HepG2 (cell line): ENCODE measurements at regions not wholly inside any gene's neighbourhood (a gene's known extent, or its start where the extent isn't known, plus 50 kb on each side); places are given as distances from the start of the nearest gene placed in this dataset.

Source experiments
- ATAC-seq: fragments of 200-7000 bp; cut with Tn5 transposase; 3 replicates; pipeline ENCODE4 v1.9.1; 2020; ENCODE audit warnings: mild to moderate bottlenecking, moderate library complexity
- BruUV-seq: library from RNA; stranded (reverse); fragments of 400-500 nt; replicated peaks from 2 replicates; lab custom pipeline; 2021; lab: Mats Ljungman, UMichigan
- CTCF ChIA-PET: fragments of 300-600 bp; formaldehyde crosslinking; extraction: SDS; loops from one replicate; lab custom pipeline; 2021; ENCODE audit warnings: low total read pairs, inconsistent platforms, low intra/inter-chr PET ratio; lab: Yijun Ruan, JAX
- POLR2A ChIA-PET: fragments of 350-600 bp; sonication (Branson Sonifier 250); formaldehyde crosslinking; loops from one replicate; lab custom pipeline; 2020; ENCODE audit warnings: antibody characterized with exemption, inconsistent platforms; lab: Yijun Ruan, JAX
- DNase-seq: peaks from one replicate; pipeline ENCODE4 v3.0.0-alpha.2; 2015; ENCODE audit warnings: low spot score
- FAIRE-seq: peaks from 3 replicates; lab custom pipeline; 2011; peaks lifted over from hg19 to GRCh38; lab: Jason Lieb, UNC
- H2AFZ ChIP-seq: one replicate; pipeline ENCODE4 v1.6.1; 2011; ENCODE audit warnings: low read length, inconsistent platforms
- H3K27ac ChIP-seq: fragments of 300-600 bp; 3 replicates; pipeline ENCODE4 v1.8.0; 2011; ENCODE audit warnings: mixed run types, mild to moderate bottlenecking, mixed read lengths, low read length, inconsistent platforms; ENCODE audit not compliant: insufficient read depth; ENCODE audit errors: extremely low read length
- H3K27me3 ChIP-seq, 2 experiments: fragments of 200-600 bp in 1 of 2; 2 replicates in 1 of 2; 3 replicates in 1 of 2; pipeline versions ENCODE4 v1.6.0 to v1.8.0; 2011; ENCODE audit warnings: low read length in 2 of 2, mild to moderate bottlenecking in 2 of 2, moderate library complexity in 2 of 2, inconsistent platforms in 1 of 2; ENCODE audit not compliant: insufficient read depth in 2 of 2, control insufficient read depth in 1 of 2
- H3K36me3 ChIP-seq, 2 experiments: fragments of 200-600 bp in 1 of 2; replicated peaks in 1 of 2; 2 replicates in 1 of 2; 3 replicates in 1 of 2; pipeline versions ENCODE4 v1.5.1 to v1.8.0; 2011; ENCODE audit warnings: low read length in 2 of 2, inconsistent platforms in 1 of 2; ENCODE audit not compliant: insufficient read depth in 2 of 2, control insufficient read depth in 1 of 2
- H3K4me1 ChIP-seq: 2 replicates; pipeline ENCODE4 v1.5.1; 2012; ENCODE audit warnings: low read length, inconsistent platforms; ENCODE audit not compliant: insufficient read depth
- H3K4me2 ChIP-seq: 2 replicates; pipeline ENCODE4 v1.6.0; 2011; ENCODE audit warnings: low read depth, low read length, inconsistent platforms
- H3K4me3 ChIP-seq, 3 experiments: fragments of 200-600 bp in 1 of 3; sonication (generic), shearing (Covaris generic) in 1 of 3; replicated peaks in 1 of 3; 2 replicates each; pipeline ENCODE4 v1.5.1; 2011 to 2016; ENCODE audit warnings: low read length in 3 of 3, inconsistent platforms in 2 of 3, low read depth in 2 of 3, mild to moderate bottlenecking in 2 of 3, control low read depth in 1 of 3, mixed read lengths in 1 of 3; ENCODE audit not compliant: insufficient read depth in 1 of 3
- H3K79me2 ChIP-seq: one replicate; pipeline ENCODE4 v1.6.1; 2011; ENCODE audit warnings: low read length, inconsistent platforms; ENCODE audit not compliant: insufficient read depth
- H3K9ac ChIP-seq: 2 replicates; pipeline ENCODE4 v1.6.0; 2011; ENCODE audit warnings: mild to moderate bottlenecking, low read depth, low read length, inconsistent platforms; ENCODE audit not compliant: insufficient read depth
- H3K9me3 ChIP-seq: 2 replicates; pipeline ENCODE4 v1.5.1; 2012; ENCODE audit warnings: mild to moderate bottlenecking, low read length
- H4K20me1 ChIP-seq: 2 replicates; pipeline ENCODE4 v1.6.0; 2011; ENCODE audit warnings: inconsistent platforms, mild to moderate bottlenecking, low read length, moderate library complexity; ENCODE audit not compliant: insufficient read depth
- EED ChIP-seq: sonication (generic); formaldehyde crosslinking; IDR thresholded peaks from 2 replicates; pipeline ENCODE4 v1.5.0; 2020; ENCODE audit warnings: mild to moderate bottlenecking, missing genetic modification reagents
- FIP1L1 ChIP-seq: fragments of 200-400 bp; formaldehyde crosslinking; IDR thresholded peaks from 2 replicates; pipeline ENCODE4 v1.6.1; 2018; ENCODE audit warnings: low read depth, mild to moderate bottlenecking, low read length, moderate library complexity, borderline replicate concordance; ENCODE audit not compliant: insufficient read depth
- ISL2 ChIP-seq: sonication (generic); formaldehyde crosslinking; IDR thresholded peaks from 2 replicates; pipeline ENCODE4 v1.5.0; 2020; ENCODE audit warnings: missing genetic modification reagents
- KDM3A ChIP-seq: IDR thresholded peaks from 2 replicates; pipeline ENCODE4 v1.6.1; 2018; ENCODE audit warnings: low read depth, missing compliant biosample characterization
- MED1 ChIP-seq: sonication (generic); formaldehyde crosslinking; IDR thresholded peaks from 2 replicates; pipeline ENCODE4 v1.4.0; 2020; ENCODE audit warnings: missing genetic modification reagents
- NCOA1 ChIP-seq: sonication (generic); formaldehyde crosslinking; IDR thresholded peaks from 2 replicates; pipeline ENCODE4 v1.9.0; 2021; ENCODE audit warnings: missing genetic modification reagents
- NFYC ChIP-seq: IDR thresholded peaks from 2 replicates; pipeline ENCODE4 v1.6.1; 2016; ENCODE audit warnings: missing genetic modification reagents, missing compliant biosample characterization
- PLRG1 ChIP-seq: fragments of 450-650 bp; conservative IDR thresholded peaks from 2 replicates; pipeline ENCODE4 v1.6.1; 2016
- SATB2 ChIP-seq: sonication (generic); formaldehyde crosslinking; IDR thresholded peaks from 2 replicates; pipeline ENCODE4 v1.5.0; 2020; ENCODE audit warnings: missing genetic modification reagents
- SYNCRIP ChIP-seq: fragments of 200-400 bp; formaldehyde crosslinking; IDR thresholded peaks from 2 replicates; pipeline ENCODE4 v1.6.1; 2018; ENCODE audit warnings: mild to moderate bottlenecking, low read depth, low read length; ENCODE audit not compliant: insufficient read depth
- U2AF1 ChIP-seq: fragments of 200-400 bp; formaldehyde crosslinking; optimal IDR thresholded peaks from 2 replicates; pipeline ENCODE3; 2017; ENCODE audit warnings: mild to moderate bottlenecking, low read depth, low read length
- ZNF296 ChIP-seq: sonication (generic); formaldehyde crosslinking; conservative IDR thresholded peaks from 2 replicates; pipeline ENCODE4 v1.5.0; 2020; ENCODE audit warnings: mild to moderate bottlenecking, missing genetic modification reagents
- ZNF552 ChIP-seq: sonication (generic); formaldehyde crosslinking; IDR thresholded peaks from 2 replicates; pipeline ENCODE4 v1.9.0; 2022; ENCODE audit warnings: missing genetic modification reagents, mild to moderate bottlenecking, borderline replicate concordance
- ZNF605 ChIP-seq: sonication (generic); formaldehyde crosslinking; IDR thresholded peaks from 2 replicates; pipeline ENCODE4 v1.8.0; 2022; ENCODE audit warnings: mild to moderate bottlenecking, missing genetic modification reagents
- ZNF776 ChIP-seq: sonication (generic); formaldehyde crosslinking; IDR thresholded peaks from 2 replicates; pipeline ENCODE4 v1.4.0; 2020; ENCODE audit warnings: mild to moderate bottlenecking, missing genetic modification reagents
- WGBS: methylation state at CpG from one replicate; pipeline ENCODE4 v1.1.6; 2017; ENCODE audit warnings: low lambda C conversion rate; 5-methylcytosine and 5-hydroxymethylcytosine counted together
- in situ Hi-C: cut with HindIII; loops from 2 replicates; pipeline ENCODE4 v1.10.0; 2017; ENCODE audit warnings: low pct_unique_long_range_greater_than_20kb; ENCODE audit not compliant: extremely low pct_ligation_motif_present
- intact Hi-C: fragments of 100-400 bp; cut with micrococcal nuclease; formaldehyde crosslinking; loops from one replicate; pipeline ENCODE4 v1.10.0; 2022; ENCODE audit not compliant: unreplicated experiment
- TF ChIP-seq, protein P1 (sequence below): sonication (generic); formaldehyde crosslinking; IDR thresholded peaks from 2 replicates; pipeline ENCODE4 v1.5.0; 2020; ENCODE audit warnings: mild to moderate bottlenecking, missing genetic modification reagents, borderline replicate concordance
- TF ChIP-seq, protein P2 (sequence below): sonication (generic); formaldehyde crosslinking; IDR thresholded peaks from 2 replicates; pipeline ENCODE4 v1.9.0; 2021; ENCODE audit warnings: missing genetic modification reagents, mild to moderate bottlenecking, borderline replicate concordance

DNA sequence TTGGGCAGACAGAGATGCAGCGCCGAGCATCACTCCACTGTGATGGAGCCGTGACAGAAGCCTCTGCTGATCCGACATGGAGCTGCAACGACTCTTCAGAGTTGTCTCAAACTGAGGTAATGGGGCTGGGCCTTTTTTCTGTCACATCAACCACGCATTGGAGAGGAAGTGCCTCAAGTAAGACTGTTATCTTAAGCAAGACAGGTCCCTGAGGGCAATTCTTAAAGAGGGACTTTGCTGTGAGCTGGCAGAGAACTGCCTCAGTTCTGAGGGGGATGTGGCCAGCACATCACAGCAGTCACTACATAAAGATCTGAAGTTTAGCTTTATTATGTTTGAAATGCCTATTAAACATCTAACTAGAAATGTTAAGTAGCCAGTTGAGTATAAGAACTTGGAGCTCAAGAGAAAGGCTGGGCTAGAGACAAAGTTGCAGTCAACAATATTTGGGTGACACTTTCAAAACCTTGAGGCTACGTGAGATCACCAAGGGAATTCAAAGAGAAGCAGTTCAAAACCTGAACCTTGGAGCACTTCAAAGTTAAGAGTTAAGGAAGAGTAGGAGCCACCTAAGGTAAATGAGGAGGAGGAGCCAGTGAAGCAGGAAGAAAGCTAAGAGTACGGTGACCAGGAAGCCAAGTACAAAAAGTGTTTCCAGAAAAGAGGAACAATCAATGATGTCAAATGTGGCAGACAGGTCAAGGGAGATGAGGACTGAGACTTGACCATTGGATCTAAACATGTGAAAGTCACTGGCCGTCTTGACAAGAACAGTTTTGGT lies 54.2 kb upstream of the BCL9 start:
- H3K4me2 ChIP-seq, result no peak overlapping the region
- in situ Hi-C loops, result no loop called here
- POLR2A ChIA-PET, result no interaction called here
- no peak for ATAC-seq
- H3K9me3 ChIP-seq, result no peaks in the 10 kb centered on the region
- H3K4me1 ChIP-seq, result no peaks in the 10 kb centered on the region
- no peak overlapping the region for H2AFZ ChIP-seq
- no peaks in the 10 kb centered on the region for H3K79me2 ChIP-seq
- H4K20me1 ChIP-seq, result no peaks in the 10 kb centered on the region
- peaks cover 0 to 6% of the 10 kb centered on the region in 2 experiments; a peak in 2 of 5 replicates for H3K27me3 ChIP-seq
- H3K4me3 ChIP-seq, result no peak overlapping the region
- TF ChIP-seq FIP1L1 (no peak), ISL2 (no peak), ZNF776 (no peak), PLRG1 (no peak), EED (CRISPR knock-in tag) (no peak), ZNF605 (CRISPR knock-in tag) (no peak)
- TF ChIP-seq, all 625 proteins: peak for 0
- CTCF ChIA-PET, result no interaction called here
- no peak overlapping the region for H3K9ac ChIP-seq
- intact Hi-C loops, result no loop called here
- H3K36me3 ChIP-seq, result no peaks in the 10 kb centered on the region
- WGBS, result 50% methylated on average over 4 of the region's 9 CpGs
- BruUV-seq, result no TSS peak
- no peak for DNase-seq
- no peak overlapping the region for H3K27ac ChIP-seq
- no peak for FAIRE-seq

GRCh38 chr1:147491098-147491497 lies 50.2 kb upstream of the BCL9 start:
- BruUV-seq, result no TSS peak
- intact Hi-C loops (loop anchor here (10.0 kb wide), 1 partner anchor 404 kb away; no protein-coding TSS in a partner anchor), in situ Hi-C loops (loop anchor here (10.0 kb wide), 1 partner anchor 404 kb away; no protein-coding TSS in a partner anchor)
- no peaks in the 10 kb centered on the region for H3K4me1 ChIP-seq
- no peak overlapping the region for H3K4me3 ChIP-seq
- H3K9ac ChIP-seq, result no peak overlapping the region
- no peak overlapping the region for H3K4me2 ChIP-seq
- no peaks in the 10 kb centered on the region for H4K20me1 ChIP-seq
- ChIA-PET CTCF (no interaction called here), POLR2A (no interaction called here)
- 9% methylated on average over 2 of the region's 2 CpGs for WGBS
- no peak overlapping the region for H2AFZ ChIP-seq
- H3K27ac ChIP-seq, result no peak overlapping the region
- H3K9me3 ChIP-seq, result no peaks in the 10 kb centered on the region
- no peaks in the 10 kb centered on the region for H3K79me2 ChIP-seq
- FAIRE-seq, result no peak
- DNase-seq, result no peak
- H3K27me3 ChIP-seq, result peaks cover 0 to 6% of the 10 kb centered on the region in 2 experiments; a peak in 2 of 5 replicates
- H3K36me3 ChIP-seq, result no peaks in the 10 kb centered on the region
- no peak for ATAC-seq
- TF ChIP-seq SATB2 (no peak), MED1 (CRISPR knock-in tag) (no peak), U2AF1 (no peak), ZNF552 (CRISPR knock-in tag) (no peak), KDM3A (CRISPR knock-in tag) (no peak), NCOA1 (CRISPR knock-in tag) (no peak), NFYC (CRISPR knock-in tag) (no peak), ZNF296 (CRISPR knock-in tag) (no peak), SYNCRIP (no peak)
- TF ChIP-seq, protein P1, sequence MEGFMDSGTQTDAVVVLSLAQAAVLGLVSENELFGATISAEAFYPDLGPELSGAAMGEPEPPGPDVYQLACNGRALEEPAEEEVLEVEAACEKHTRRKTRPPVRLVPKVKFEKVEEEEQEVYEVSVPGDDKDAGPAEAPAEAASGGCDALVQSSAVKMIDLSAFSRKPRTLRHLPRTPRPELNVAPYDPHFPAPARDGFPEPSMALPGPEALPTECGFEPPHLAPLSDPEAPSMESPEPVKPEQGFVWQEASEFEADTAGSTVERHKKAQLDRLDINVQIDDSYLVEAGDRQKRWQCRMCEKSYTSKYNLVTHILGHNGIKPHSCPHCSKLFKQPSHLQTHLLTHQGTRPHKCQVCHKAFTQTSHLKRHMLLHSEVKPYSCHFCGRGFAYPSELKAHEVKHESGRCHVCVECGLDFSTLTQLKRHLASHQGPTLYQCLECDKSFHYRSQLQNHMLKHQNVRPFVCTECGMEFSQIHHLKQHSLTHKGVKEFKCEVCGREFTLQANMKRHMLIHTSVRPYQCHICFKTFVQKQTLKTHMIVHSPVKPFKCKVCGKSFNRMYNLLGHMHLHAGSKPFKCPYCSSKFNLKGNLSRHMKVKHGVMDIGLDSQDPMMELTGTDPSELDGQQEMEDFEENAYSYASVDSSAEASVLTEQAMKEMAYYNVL (CRISPR knock-in tag), result no peak
- TF ChIP-seq, protein P2, sequence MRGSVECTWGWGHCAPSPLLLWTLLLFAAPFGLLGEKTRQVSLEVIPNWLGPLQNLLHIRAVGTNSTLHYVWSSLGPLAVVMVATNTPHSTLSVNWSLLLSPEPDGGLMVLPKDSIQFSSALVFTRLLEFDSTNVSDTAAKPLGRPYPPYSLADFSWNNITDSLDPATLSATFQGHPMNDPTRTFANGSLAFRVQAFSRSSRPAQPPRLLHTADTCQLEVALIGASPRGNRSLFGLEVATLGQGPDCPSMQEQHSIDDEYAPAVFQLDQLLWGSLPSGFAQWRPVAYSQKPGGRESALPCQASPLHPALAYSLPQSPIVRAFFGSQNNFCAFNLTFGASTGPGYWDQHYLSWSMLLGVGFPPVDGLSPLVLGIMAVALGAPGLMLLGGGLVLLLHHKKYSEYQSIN, result no peak
